ENCODE measurements at regions not wholly inside any gene's neighbourhood (a gene's known extent, or its start where the extent isn't known, plus 50 kb on each side); places are given as distances from the start of the nearest gene placed in this dataset.

DNA sequence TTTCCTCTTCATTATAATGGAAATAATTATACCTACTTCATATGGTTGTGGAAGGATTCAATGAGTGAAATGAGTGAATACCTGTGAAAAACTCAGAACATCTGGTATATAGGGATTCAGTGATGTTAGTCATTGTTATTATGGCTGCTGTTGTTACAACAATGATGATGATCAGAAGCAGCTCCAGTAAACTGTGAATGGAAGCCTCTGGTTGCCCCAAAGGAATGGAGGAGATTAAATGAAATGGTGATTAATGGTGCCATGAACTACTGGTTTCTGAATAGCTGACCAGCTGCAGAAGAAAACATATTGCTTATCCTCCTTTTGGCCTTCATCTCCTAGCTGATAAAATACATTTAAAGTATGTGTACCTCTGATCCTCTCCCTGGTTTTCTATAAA lies 372.0 kb downstream of the ARHGEF28 start:
- Histone ChIP-seq H3K27me3 (ENCODE audit: insufficient read depth, low read depth, low read length) (no peaks in the 10 kb centered on the region), H3K27ac (ENCODE audit: low read length) (no peak overlapping the region), H3F3A (ENCODE audit: insufficient read depth, low read length, poor library complexity, severe bottlenecking) (no peaks in the 10 kb centered on the region), H3K4me2 (ENCODE audit: low read length) (no peak overlapping the region), H3K9me2 (ENCODE audit: insufficient read depth, low read length) (no peaks in the 10 kb centered on the region), H3K79me2 (replicated peaks; ENCODE audit: insufficient read depth, low read length) (no peaks in the 10 kb centered on the region), H3K9ac (ENCODE audit: low read length) (no peak overlapping the region), H3K9me3 (ENCODE audit: low read length) (no peaks in the 10 kb centered on the region), H4K20me1 (ENCODE audit: insufficient read depth) (no peaks in the 10 kb centered on the region), H3K4me3 (ENCODE audit: low read length) (no peak overlapping the region), H2AFZ (ENCODE audit: low read depth, low read length) (no peak overlapping the region), H3K36me3 (ENCODE audit: insufficient read depth, low read length) (no peaks in the 10 kb centered on the region)
- no peak for TF ChIP-seq SMC3 (conservative IDR thresholded peaks at IDR 0.05; ENCODE audit: poor library complexity)
- no peak for TF ChIP-seq REST (IDR thresholded peaks at IDR 0.05; ENCODE audit: borderline replicate concordance)
- TF ChIP-seq POLR2AphosphoS5 (IDR thresholded peaks at IDR 0.05) = no peak
- TF ChIP-seq RAD21 (conservative IDR thresholded peaks at IDR 0.05) = no peak
- no peak for TF ChIP-seq MXI1 (conservative IDR thresholded peaks at IDR 0.05; ENCODE audit: poor library complexity, severe bottlenecking)
- TF ChIP-seq EZH2 (IDR thresholded peaks at IDR 0.05; ENCODE audit: borderline replicate concordance, insufficient read depth, low read length, poor library complexity, severe bottlenecking) = no peak
- no peak for TF ChIP-seq CTCF (IDR thresholded peaks at IDR 0.05; ENCODE audit: poor library complexity, severe bottlenecking)
- TF ChIP-seq EP300 (conservative IDR thresholded peaks at IDR 0.05; ENCODE audit: poor library complexity, severe bottlenecking) = no peak
- TF ChIP-seq TAF1 (IDR thresholded peaks at IDR 0.05; ENCODE audit: low read depth) = no peak

- H3K9me3 ChIP-seq (ENCODE audit: low read length) = no peaks in the 10 kb centered on the region
- H3K9ac ChIP-seq (ENCODE audit: low read length) = no peak overlapping the region
- H3F3A ChIP-seq (ENCODE audit: insufficient read depth, low read length, poor library complexity, severe bottlenecking) = no peaks in the 10 kb centered on the region
- no peak overlapping the region for H3K27ac ChIP-seq (ENCODE audit: low read length)
- no peaks in the 10 kb centered on the region for H4K20me1 ChIP-seq (ENCODE audit: insufficient read depth)
- no peak overlapping the region for H2AFZ ChIP-seq (ENCODE audit: low read depth, low read length)
- no peak overlapping the region for H3K4me2 ChIP-seq (ENCODE audit: low read length)
- H3K4me3 ChIP-seq (ENCODE audit: low read length) = no peak overlapping the region
- no peaks in the 10 kb centered on the region for H3K79me2 ChIP-seq (replicated peaks; ENCODE audit: insufficient read depth, low read length)
- TF ChIP-seq RAD21 (conservative IDR thresholded peaks at IDR 0.05) (no peak), POLR2AphosphoS5 (IDR thresholded peaks at IDR 0.05) (no peak), MXI1 (conservative IDR thresholded peaks at IDR 0.05; ENCODE audit: poor library complexity, severe bottlenecking) (no peak), CTCF (IDR thresholded peaks at IDR 0.05; ENCODE audit: poor library complexity, severe bottlenecking) (no peak), TAF1 (IDR thresholded peaks at IDR 0.05; ENCODE audit: low read depth) (no peak), EZH2 (IDR thresholded peaks at IDR 0.05; ENCODE audit: borderline replicate concordance, insufficient read depth, low read length, poor library complexity, severe bottlenecking) (no peak), EP300 (conservative IDR thresholded peaks at IDR 0.05; ENCODE audit: poor library complexity, severe bottlenecking) (no peak), REST (IDR thresholded peaks at IDR 0.05; ENCODE audit: borderline replicate concordance) (no peak), SMC3 (conservative IDR thresholded peaks at IDR 0.05; ENCODE audit: poor library complexity) (no peak)
- H3K36me3 ChIP-seq (ENCODE audit: insufficient read depth, low read length) = no peaks in the 10 kb centered on the region
- H3K27me3 ChIP-seq (ENCODE audit: insufficient read depth, low read depth, low read length) = no peaks in the 10 kb centered on the region
- H3K9me2 ChIP-seq (ENCODE audit: insufficient read depth, low read length) = no peaks in the 10 kb centered on the region
Observed at GRCh38 chr5:73996151-73996755, 370.3 kb downstream of the ARHGEF28 start.
